H9 (cell line): ENCODE measurements at regions not wholly inside any gene's neighbourhood (a gene's known extent, or its start where the extent isn't known, plus 50 kb on each side); places are given as distances from the start of the nearest gene placed in this dataset.

Experiments
- DNase-seq: peaks from one replicate; pipeline ENCODE4 v3.0.0-alpha.2; 2017
- H2AFZ ChIP-seq: one replicate; pipeline ENCODE4 v1.6.1; 2013; ENCODE audit warnings: mild to moderate bottlenecking, low read length, control low read depth, moderate library complexity
- H2AK5ac ChIP-seq: 2 replicates; pipeline ENCODE4 v1.6.1; 2013; ENCODE audit warnings: low read length, control low read depth, mixed read lengths; ENCODE audit not compliant: insufficient read length
- H2BK120ac ChIP-seq: one replicate; pipeline ENCODE4 v1.6.1; 2013; ENCODE audit warnings: low read depth, mild to moderate bottlenecking, low read length, control low read depth, inconsistent platforms; ENCODE audit not compliant: poor library complexity, severe bottlenecking
- H2BK12ac ChIP-seq: 2 replicates; pipeline ENCODE4 v1.6.1; 2013; ENCODE audit warnings: low read length, control low read depth, mixed read lengths, low read depth; ENCODE audit not compliant: insufficient read length
- H2BK15ac ChIP-seq: 2 replicates; pipeline ENCODE4 v1.6.1; 2013; ENCODE audit warnings: low read depth, low read length, control low read depth
- H2BK20ac ChIP-seq: one replicate; pipeline ENCODE4 v1.6.1; 2013; ENCODE audit warnings: low read depth, mild to moderate bottlenecking, low read length, control low read depth, inconsistent platforms; ENCODE audit not compliant: poor library complexity, severe bottlenecking
- H2BK5ac ChIP-seq: 2 replicates; pipeline ENCODE4 v1.6.1; 2013; ENCODE audit warnings: low read length, control low read depth, mixed read lengths; ENCODE audit not compliant: insufficient read length
- H3K14ac ChIP-seq: 2 replicates; pipeline ENCODE4 v1.6.1; 2013; ENCODE audit warnings: low read length, control low read depth; ENCODE audit not compliant: insufficient read depth
- H3K18ac ChIP-seq: 2 replicates; pipeline ENCODE4 v1.6.1; 2013; ENCODE audit warnings: low read depth, mild to moderate bottlenecking, mixed read lengths, low read length, control low read depth; ENCODE audit not compliant: insufficient read length
- H3K23ac ChIP-seq: 2 replicates; pipeline ENCODE4 v1.6.1; 2013; ENCODE audit warnings: low read length, control low read depth, mixed read lengths, low read depth; ENCODE audit not compliant: insufficient read length
- H3K23me2 ChIP-seq: 2 replicates; pipeline ENCODE4 v1.6.1; 2013; ENCODE audit warnings: low read depth, mild to moderate bottlenecking, mixed read lengths, low read length, control low read depth; ENCODE audit not compliant: insufficient read length, poor library complexity, severe bottlenecking
- H3K27ac ChIP-seq: 2 replicates; pipeline ENCODE4 v1.5.1; 2013; ENCODE audit warnings: low read length, control low read depth, mixed read lengths, low read depth; ENCODE audit not compliant: insufficient read length
- H3K27me3 ChIP-seq: 2 replicates; pipeline ENCODE4 v1.6.1; 2013; ENCODE audit warnings: low read length, control low read depth, inconsistent platforms; ENCODE audit not compliant: insufficient read depth
- H3K4ac ChIP-seq: 2 replicates; pipeline ENCODE4 v1.6.1; 2013; ENCODE audit warnings: low read depth, mild to moderate bottlenecking, control low read depth, inconsistent platforms, low read length, moderate library complexity
- H3K4me1 ChIP-seq: 2 replicates; pipeline ENCODE4 v1.6.1; 2013; ENCODE audit warnings: low read length, control low read depth, inconsistent platforms; ENCODE audit not compliant: insufficient read depth
- H3K4me2 ChIP-seq: 2 replicates; pipeline ENCODE4 v1.6.1; 2013; ENCODE audit warnings: low read length, control low read depth, mixed read lengths; ENCODE audit not compliant: insufficient read length, insufficient read depth
- H3K56ac ChIP-seq: 2 replicates; pipeline ENCODE4 v1.6.1; 2013; ENCODE audit warnings: low read depth, mild to moderate bottlenecking, mixed read lengths, low read length, control low read depth; ENCODE audit not compliant: insufficient read length
- H3K79me1 ChIP-seq: 2 replicates; pipeline ENCODE4 v1.6.1; 2013; ENCODE audit warnings: low read depth, mild to moderate bottlenecking, moderate library complexity, low read length, control low read depth, inconsistent platforms; ENCODE audit not compliant: insufficient read depth, poor library complexity, severe bottlenecking
- H3K79me2 ChIP-seq: 2 replicates; pipeline ENCODE4 v1.6.1; 2013; ENCODE audit warnings: low read length, control low read depth, inconsistent platforms; ENCODE audit not compliant: insufficient read depth
- H3K9ac ChIP-seq: 2 replicates; pipeline ENCODE4 v1.6.1; 2013; ENCODE audit warnings: low read length, control low read depth, mixed read lengths; ENCODE audit not compliant: insufficient read length; ENCODE audit errors: extremely low read depth
- H3K9me3 ChIP-seq: one replicate; pipeline ENCODE4 v1.6.1; 2013; ENCODE audit warnings: low read depth, low read length, inconsistent platforms; ENCODE audit not compliant: control insufficient read depth
- H3T11ph ChIP-seq: one replicate; pipeline ENCODE4 v1.6.1; 2013; ENCODE audit warnings: mild to moderate bottlenecking, low read length, control low read depth, inconsistent platforms
- H4K20me1 ChIP-seq: one replicate; pipeline ENCODE4 v1.6.1; 2013; ENCODE audit not compliant: control insufficient read depth, insufficient read length, insufficient read depth
- H4K5ac ChIP-seq: 2 replicates; pipeline ENCODE4 v1.6.1; 2013; ENCODE audit warnings: low read depth, mild to moderate bottlenecking, mixed read lengths, low read length, control low read depth; ENCODE audit not compliant: insufficient read length
- H4K8ac ChIP-seq: replicated peaks from 2 replicates; pipeline ENCODE4 v1.6.1; 2013; ENCODE audit warnings: low read length, control low read depth, mixed read lengths, low read depth; ENCODE audit not compliant: insufficient read length
- H4K91ac ChIP-seq: 2 replicates; pipeline ENCODE4 v1.6.1; 2013; ENCODE audit warnings: low read depth, mild to moderate bottlenecking, moderate library complexity, mixed read lengths, low read length, control low read depth; ENCODE audit not compliant: insufficient read length
- H3K27ac Mint-ChIP-seq, 3 experiments: 2 replicates in 2 of 3; 3 replicates in 1 of 3; pipeline ENCODE4 v1.8.0; 2020 to 2021; ENCODE audit warnings: mixed read lengths in 3 of 3, mild to moderate bottlenecking in 1 of 3, moderate library complexity in 1 of 3
- H3K27me3 Mint-ChIP-seq: 2 replicates; pipeline ENCODE4 v1.8.0; 2021; ENCODE audit warnings: low read depth, mild to moderate bottlenecking, moderate library complexity, mixed read lengths
- H3K36me3 Mint-ChIP-seq, 3 experiments: 2 replicates in 2 of 3; 3 replicates in 1 of 3; pipeline ENCODE4 v1.8.0; 2020 to 2021; ENCODE audit warnings: low read depth in 3 of 3, mixed read lengths in 3 of 3; ENCODE audit not compliant: insufficient read depth in 1 of 3
- H3K4me1 Mint-ChIP-seq, 2 experiments: 2 replicates each; pipeline ENCODE4 v1.8.0; 2020; ENCODE audit warnings: mixed read lengths in 2 of 2
- H3K4me3 Mint-ChIP-seq, 2 experiments: 2 replicates in 1 of 2; 3 replicates in 1 of 2; pipeline ENCODE4 v1.8.0; 2020 to 2021; ENCODE audit warnings: mild to moderate bottlenecking in 2 of 2, mixed read lengths in 2 of 2, moderate library complexity in 1 of 2
- H3K9me3 Mint-ChIP-seq, 2 experiments: 2 replicates in 1 of 2; 3 replicates in 1 of 2; pipeline ENCODE4 v1.8.0; 2020; ENCODE audit warnings: mild to moderate bottlenecking in 2 of 2, mixed read lengths in 2 of 2, moderate library complexity in 1 of 2
- CTCF ChIP-seq: fragments of 200-600 bp; sonication (generic); conservative IDR thresholded peaks from 3 replicates; pipeline ENCODE4 v1.8.0; 2021; ENCODE audit warnings: antibody characterized with exemption, mild to moderate bottlenecking
- WGBS: extraction: QIAGEN DNeasy Blood & Tissue Kit; methylation state at CpG from one replicate; pipeline ENCODE4 v1.1.7; 2013; ENCODE audit warnings: missing lambda C conversion rate, low lambda C conversion rate, mixed read lengths; ENCODE audit not compliant: insufficient read length; ENCODE audit errors: extremely low coverage; 5-methylcytosine and 5-hydroxymethylcytosine counted together

GRCh38 chr6:113476937-113477839, 380.0 kb upstream of the MARCKS start:
- Histone ChIP-seq H3K56ac (no peak overlapping the region), H4K20me1 (no peaks in the 10 kb centered on the region), H4K5ac (no peak overlapping the region), H3K79me2 (no peaks in the 10 kb centered on the region), H4K8ac (no peak overlapping the region), H3K27ac (no peak overlapping the region), H2AK5ac (no peak overlapping the region), H3K23me2 (no peaks in the 10 kb centered on the region), H3K4me2 (no peak overlapping the region), H3K4ac (no peak overlapping the region), H3K14ac (no peak overlapping the region), H2BK15ac (no peak overlapping the region), H3K18ac (no peak overlapping the region), H3K4me1 (no peaks in the 10 kb centered on the region; the same call in 1 of the 2 replicates), H3T11ph (no peak overlapping the region), H2BK120ac (no peak overlapping the region), H2BK12ac (no peak overlapping the region), H4K91ac (no peak overlapping the region), H2AFZ (no peak overlapping the region), H2BK20ac (no peak overlapping the region), H3K79me1 (no peaks in the 10 kb centered on the region), H3K9ac (no peak overlapping the region), H3K23ac (no peak overlapping the region), H3K9me3 (no peaks in the 10 kb centered on the region), H2BK5ac (no peak overlapping the region), H3K27me3 (no peaks in the 10 kb centered on the region)
- WGBS = no CpG with 5 or more reads among the region's 5 CpGs
- Mint-ChIP-seq H3K27me3 (no peaks in the 10 kb centered on the region), H3K9me3 (0 out of 5 replicates have a peak, but pooled peaks cover 0 to 1% of the 10 kb centered on the region in 2 experiments), H3K4me3 (no peak overlapping the region), H3K36me3 (no peaks in the 10 kb centered on the region), H3K4me1 (peaks cover 4 to 5% of the 10 kb centered on the region in 2 experiments), H3K27ac (no peak overlapping the region)
- DNase-seq = no peak
- TF ChIP-seq CTCF = no peak
